Cardiac muscle cell (in vitro differentiated cells and primary cell): ENCODE measurements at regions not wholly inside any gene's neighbourhood (a gene's known extent, or its start where the extent isn't known, plus 50 kb on each side); places are given as distances from the start of the nearest gene placed in this dataset.

Source experiments
- DNase-seq, 2 donors: peaks; one replicate each; pipeline versions ENCODE4 v3.0.0 to v3.0.0-alpha.2; 2010 to 2017; ENCODE audit warnings: low read depth in 1 of 2, low spot score in 1 of 2
- H3K27ac ChIP-seq: fragments of 200-600 bp; sonication (generic); 2 replicates; pipeline ENCODE4 v1.5.1; 2016
- H3K27me3 ChIP-seq: fragments of 200-600 bp; sonication (generic); 2 replicates; pipeline ENCODE4 v1.6.0; 2016; ENCODE audit warnings: control low read depth
- H3K36me3 ChIP-seq: fragments of 200-600 bp; sonication (generic); 2 replicates; pipeline ENCODE4 v1.5.1; 2016; ENCODE audit warnings: control low read depth
- H3K4me1 ChIP-seq: fragments of 200-600 bp; sonication (generic); 2 replicates; pipeline ENCODE4 v1.8.1; 2017; ENCODE audit warnings: low read depth, mild to moderate bottlenecking, mixed run types
- H3K4me3 ChIP-seq: fragments of 200-600 bp; sonication (generic); 2 replicates; pipeline ENCODE4 v1.5.1; 2016; ENCODE audit warnings: mild to moderate bottlenecking
- H3K9me3 ChIP-seq: fragments of 200-600 bp; sonication (generic); 2 replicates; pipeline ENCODE4 v1.5.1; 2017; ENCODE audit warnings: low read depth, mild to moderate bottlenecking, control low read depth
- CTCF ChIP-seq: IDR thresholded peaks from 2 replicates; pipeline ENCODE4 v1.5.1; 2012; ENCODE audit warnings: low read depth, mild to moderate bottlenecking, low read length

GRCh38 chr7:134029-134428, 58.3 kb upstream of the FAM20C start:
- H3K27me3 ChIP-seq, result peaks cover 2% of the 10 kb centered on the region
- DNase-seq, result no peak
- no peak overlapping the region for H3K27ac ChIP-seq
- H3K9me3 ChIP-seq, result no peaks in the 10 kb centered on the region
- no peaks in the 10 kb centered on the region for H3K4me1 ChIP-seq
- H3K36me3 ChIP-seq, result no peaks in the 10 kb centered on the region
- H3K4me3 ChIP-seq, result no peak overlapping the region
- no peak for TF ChIP-seq CTCF

- no peaks in the 10 kb centered on the region for H3K36me3 ChIP-seq
- peaks cover 2% of the 10 kb centered on the region for H3K27me3 ChIP-seq
- H3K27ac ChIP-seq, result no peak overlapping the region
- no peak for TF ChIP-seq CTCF
- H3K4me3 ChIP-seq, result no peak overlapping the region
- no peak for DNase-seq
- H3K9me3 ChIP-seq, result no peaks in the 10 kb centered on the region
- no peaks in the 10 kb centered on the region for H3K4me1 ChIP-seq
Observed at GRCh38 chr7:134561-135256, 57.7 kb upstream of the FAM20C start.

- H3K36me3 ChIP-seq, result no peaks in the 10 kb centered on the region
- H3K4me3 ChIP-seq, result no peak overlapping the region
- no peaks in the 10 kb centered on the region for H3K4me1 ChIP-seq
- no peak overlapping the region for H3K27ac ChIP-seq
- no peak for DNase-seq
- no peaks in the 10 kb centered on the region for H3K9me3 ChIP-seq
- no peak for TF ChIP-seq CTCF
- peaks cover 2% of the 10 kb centered on the region for H3K27me3 ChIP-seq
Observed at GRCh38 chr7:135257-135653, 57.1 kb upstream of the FAM20C start.

GRCh38 chr7:135731-136645, 56.4 kb upstream of the FAM20C start:
- Histone ChIP-seq H3K4me1 (peaks cover 4% of the 10 kb centered on the region), H3K27me3 (peaks cover under 1% of the 10 kb centered on the region), H3K27ac (no peak overlapping the region), H3K36me3 (no peaks in the 10 kb centered on the region), H3K9me3 (no peaks in the 10 kb centered on the region), H3K4me3 (no peak overlapping the region)
- no peak for TF ChIP-seq CTCF
- no peak for DNase-seq

- Histone ChIP-seq H3K4me3 (no peak overlapping the region), H3K4me1 (peaks cover 7% of the 10 kb centered on the region), H3K27me3 (no peaks in the 10 kb centered on the region), H3K27ac (no peak overlapping the region), H3K9me3 (no peaks in the 10 kb centered on the region), H3K36me3 (no peaks in the 10 kb centered on the region)
- TF ChIP-seq CTCF, result no peak
- DNase-seq, result no peak
Observed at GRCh38 chr7:137094-137891, 55.1 kb upstream of the FAM20C start.
